Upper lobe of right lung (tissue), 1 donor: ENCODE measurements at regions not wholly inside any gene's neighbourhood (a gene's known extent, or its start where the extent isn't known, plus 50 kb on each side); places are given as distances from the start of the nearest gene placed in this dataset.

ENCODE experiments used
- ATAC-seq: fragments of 200-7000 bp; cut with Tn5 transposase; one replicate; pipeline ENCODE4 v1.9.1; 2020; ENCODE audit warnings: mild to moderate bottlenecking, moderate library complexity
- DNase-seq: peaks from one replicate; pipeline ENCODE4 v3.0.0-alpha.2; 2020
- H3K27ac ChIP-seq: fragments of 200-600 bp; one replicate; pipeline ENCODE4 v1.8.0; 2022
- H3K27me3 ChIP-seq: fragments of 200-600 bp; one replicate; pipeline ENCODE4 v1.8.0; 2022; ENCODE audit warnings: mild to moderate bottlenecking
- H3K36me3 ChIP-seq: fragments of 200-600 bp; one replicate; pipeline ENCODE4 v1.8.0; 2022
- H3K4me1 ChIP-seq: fragments of 200-600 bp; one replicate; pipeline ENCODE4 v1.8.0; 2022
- H3K4me3 ChIP-seq: fragments of 200-600 bp; one replicate; pipeline ENCODE4 v1.8.0; 2022; ENCODE audit warnings: mild to moderate bottlenecking
- H3K9me3 ChIP-seq: fragments of 200-600 bp; one replicate; pipeline ENCODE4 v1.8.0; 2022
- CTCF ChIP-seq: fragments of 200-600 bp; IDR thresholded peaks from one replicate; pipeline ENCODE4 v1.8.0; 2022; ENCODE audit warnings: antibody characterized with exemption
- intact Hi-C: fragments of 100-400 bp; cut with DNase I; formaldehyde crosslinking; loops from one replicate; pipeline ENCODE4 v1.11.0; 2022
- donor health status: DM: no; HTN: yes; CAD: no; lungs with severe emphysema.

GRCh38 chr4:162456106-162456505 is 292.3 kb upstream of the FSTL5 start:
- intact Hi-C loops = no loop called here
- H3K9me3 ChIP-seq = no peaks in the 10 kb centered on the region
- no peaks in the 10 kb centered on the region for H3K36me3 ChIP-seq
- no peak for DNase-seq
- H3K4me3 ChIP-seq = no peak overlapping the region
- no peaks in the 10 kb centered on the region for H3K4me1 ChIP-seq
- no peak overlapping the region for H3K27ac ChIP-seq
- no peaks in the 10 kb centered on the region for H3K27me3 ChIP-seq
- TF ChIP-seq CTCF = no peak
- ATAC-seq = no peak

GRCh38 chr4:162450531-162451035 is 286.8 kb upstream of the FSTL5 start:
- H3K36me3 ChIP-seq = no peaks in the 10 kb centered on the region
- DNase-seq (no peak), ATAC-seq (no peak)
- H3K27ac ChIP-seq = no peak overlapping the region
- intact Hi-C loops = no loop called here
- no peak overlapping the region for H3K4me3 ChIP-seq
- no peaks in the 10 kb centered on the region for H3K4me1 ChIP-seq
- TF ChIP-seq CTCF = no peak
- H3K9me3 ChIP-seq = no peaks in the 10 kb centered on the region
- no peaks in the 10 kb centered on the region for H3K27me3 ChIP-seq

DNA sequence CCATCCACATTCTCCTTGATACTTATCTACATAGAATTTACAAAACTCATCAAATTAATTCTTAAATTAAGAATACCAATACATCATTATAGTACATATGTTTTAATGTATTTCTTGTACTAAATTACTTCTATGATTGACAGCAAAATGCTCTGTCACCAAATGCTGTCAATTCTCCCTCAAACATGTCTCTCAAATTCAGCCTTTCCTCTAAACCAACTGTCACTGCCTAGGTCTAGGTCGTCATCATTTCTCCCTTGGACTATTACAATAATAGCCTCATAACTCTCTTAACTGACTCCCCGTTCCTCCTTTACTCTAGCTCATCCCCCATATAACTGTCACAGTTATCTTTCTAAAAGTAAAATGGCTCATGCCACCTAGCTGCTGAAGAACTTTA is 279.7 kb upstream of the FSTL5 start:
- Histone ChIP-seq H3K36me3 (no peaks in the 10 kb centered on the region), H3K4me3 (no peak overlapping the region), H3K27ac (no peak overlapping the region), H3K4me1 (no peaks in the 10 kb centered on the region), H3K27me3 (no peaks in the 10 kb centered on the region), H3K9me3 (no peaks in the 10 kb centered on the region)
- intact Hi-C loops = no loop called here
- no peak for DNase-seq
- ATAC-seq = no peak
- TF ChIP-seq CTCF = no peak

DNA sequence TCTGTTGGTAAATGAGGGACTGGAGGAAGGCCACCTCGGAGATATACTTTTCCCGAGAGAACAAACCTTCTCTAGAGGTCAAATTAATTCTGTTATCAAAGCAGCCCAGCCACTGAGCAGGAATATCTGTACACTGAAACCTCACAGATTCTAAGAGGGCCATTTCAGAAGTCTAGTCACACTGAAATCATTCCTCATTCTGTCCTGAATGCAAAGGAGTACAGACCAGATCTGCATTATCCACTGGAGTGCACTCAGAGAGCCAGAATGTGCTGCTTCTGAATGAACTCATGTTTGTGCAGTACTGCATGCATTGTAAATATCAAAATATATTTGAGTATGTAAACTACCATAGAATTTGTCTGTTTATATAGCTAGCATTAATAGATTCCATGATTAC is 278.3 kb upstream of the FSTL5 start:
- DNase-seq (no peak), ATAC-seq (no peak)
- H3K27me3 ChIP-seq = no peaks in the 10 kb centered on the region
- no peaks in the 10 kb centered on the region for H3K36me3 ChIP-seq
- H3K4me3 ChIP-seq = no peak overlapping the region
- intact Hi-C loops = no loop called here
- TF ChIP-seq CTCF = no peak
- no peak overlapping the region for H3K27ac ChIP-seq
- no peaks in the 10 kb centered on the region for H3K4me1 ChIP-seq
- H3K9me3 ChIP-seq = no peaks in the 10 kb centered on the region

DNA sequence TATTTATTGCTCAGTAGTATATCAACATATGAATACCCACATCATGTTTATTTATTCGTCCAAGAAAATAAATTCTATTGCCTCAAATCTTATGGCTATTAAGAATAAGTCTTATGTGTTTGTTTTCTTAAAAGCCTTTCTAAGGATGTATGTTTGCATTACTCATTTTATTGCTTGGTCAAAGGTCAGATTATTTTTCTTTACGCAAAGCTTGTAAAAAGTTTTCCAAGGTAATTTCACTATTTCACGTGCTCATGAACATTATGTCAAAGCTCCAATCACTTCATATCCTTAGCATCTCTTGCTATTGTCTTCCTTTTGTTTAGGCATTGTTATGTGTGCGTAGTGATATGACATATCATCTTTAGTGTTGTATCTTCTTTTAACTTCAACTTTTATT is 258.5 kb upstream of the FSTL5 start:
- ATAC-seq = no peak
- H3K4me3 ChIP-seq = no peak overlapping the region
- intact Hi-C loops = no loop called here

More for the DNA sequence above, 258.5 kb upstream of the FSTL5 start:
- Histone ChIP-seq H3K36me3 (no peaks in the 10 kb centered on the region), H3K4me1 (no peaks in the 10 kb centered on the region), H3K27me3 (no peaks in the 10 kb centered on the region), H3K9me3 (no peaks in the 10 kb centered on the region), H3K27ac (no peak overlapping the region)
- TF ChIP-seq CTCF = no peak
- no peak for DNase-seq
